ENCODE measurements at regions not wholly inside any gene's neighbourhood (a gene's known extent, or its start where the extent isn't known, plus 50 kb on each side); places are given as distances from the start of the nearest gene placed in this dataset.

- TF ChIP-seq, protein P1, sequence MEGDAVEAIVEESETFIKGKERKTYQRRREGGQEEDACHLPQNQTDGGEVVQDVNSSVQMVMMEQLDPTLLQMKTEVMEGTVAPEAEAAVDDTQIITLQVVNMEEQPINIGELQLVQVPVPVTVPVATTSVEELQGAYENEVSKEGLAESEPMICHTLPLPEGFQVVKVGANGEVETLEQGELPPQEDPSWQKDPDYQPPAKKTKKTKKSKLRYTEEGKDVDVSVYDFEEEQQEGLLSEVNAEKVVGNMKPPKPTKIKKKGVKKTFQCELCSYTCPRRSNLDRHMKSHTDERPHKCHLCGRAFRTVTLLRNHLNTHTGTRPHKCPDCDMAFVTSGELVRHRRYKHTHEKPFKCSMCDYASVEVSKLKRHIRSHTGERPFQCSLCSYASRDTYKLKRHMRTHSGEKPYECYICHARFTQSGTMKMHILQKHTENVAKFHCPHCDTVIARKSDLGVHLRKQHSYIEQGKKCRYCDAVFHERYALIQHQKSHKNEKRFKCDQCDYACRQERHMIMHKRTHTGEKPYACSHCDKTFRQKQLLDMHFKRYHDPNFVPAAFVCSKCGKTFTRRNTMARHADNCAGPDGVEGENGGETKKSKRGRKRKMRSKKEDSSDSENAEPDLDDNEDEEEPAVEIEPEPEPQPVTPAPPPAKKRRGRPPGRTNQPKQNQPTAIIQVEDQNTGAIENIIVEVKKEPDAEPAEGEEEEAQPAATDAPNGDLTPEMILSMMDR (IDR thresholded peaks at IDR 0.05; ENCODE audit: poor library complexity): peak; percentile 34
- TF ChIP-seq EZH2 (IDR thresholded peaks at IDR 0.05; ENCODE audit: borderline replicate concordance) (no peak), EZH2phosphoT487 (IDR thresholded peaks at IDR 0.05; ENCODE audit: low read depth, severe bottlenecking, unreplicated experiment) (no peak)
Measured at GRCh38 chr1:63189677-63190076, 132.7 kb upstream of the FOXD3 start.
